Neural progenitor cell (in vitro differentiated cells): ENCODE measurements at regions not wholly inside any gene's neighbourhood (a gene's known extent, or its start where the extent isn't known, plus 50 kb on each side); places are given as distances from the start of the nearest gene placed in this dataset.

Experiments used
- DNase-seq: peaks from one replicate; pipeline ENCODE4 v3.0.0-alpha.2; 2016; ENCODE audit warnings: low spot score
- H2AFZ ChIP-seq: fragments of 200-600 bp; sonication (generic); replicated peaks from 2 replicates; pipeline ENCODE4 v1.6.1; 2016; ENCODE audit warnings: antibody characterized with exemption
- H3F3A ChIP-seq: fragments of 200-600 bp; sonication (generic); 2 replicates; pipeline ENCODE4 v1.6.1; 2016; ENCODE audit warnings: antibody characterized with exemption, low read depth
- H3K27ac ChIP-seq: fragments of 200-600 bp; sonication (generic); 2 replicates; pipeline ENCODE4 v1.5.1; 2016; ENCODE audit warnings: mild to moderate bottlenecking
- H3K27me3 ChIP-seq: fragments of 200-600 bp; sonication (generic); 2 replicates; pipeline ENCODE4 v1.6.1; 2016; ENCODE audit warnings: mild to moderate bottlenecking, moderate library complexity
- H3K36me3 ChIP-seq: fragments of 200-600 bp; sonication (generic); 2 replicates; pipeline ENCODE4 v1.5.1; 2016
- H3K4me1 ChIP-seq: fragments of 200-600 bp; sonication (generic); 2 replicates; pipeline ENCODE4 v1.6.1; 2016; ENCODE audit warnings: mixed run types
- H3K4me2 ChIP-seq: fragments of 200-600 bp; sonication (generic); 2 replicates; pipeline ENCODE4 v1.6.1; 2016
- H3K4me3 ChIP-seq: fragments of 200-600 bp; sonication (generic); 2 replicates; pipeline ENCODE4 v1.5.1; 2016
- H3K79me2 ChIP-seq: fragments of 200-600 bp; sonication (generic); 2 replicates; pipeline ENCODE4 v1.6.1; 2016; ENCODE audit warnings: low read depth
- H3K9ac ChIP-seq: fragments of 200-600 bp; sonication (generic); 2 replicates; pipeline ENCODE4 v1.6.1; 2016
- H3K9me3 ChIP-seq: fragments of 200-600 bp; sonication (generic); 2 replicates; pipeline ENCODE4 v1.5.1; 2016; ENCODE audit warnings: low read depth
- H4K20me1 ChIP-seq: fragments of 200-600 bp; sonication (generic); 2 replicates; pipeline ENCODE4 v1.6.1; 2016; ENCODE audit warnings: low read depth
- H3K27ac Mint-ChIP-seq: 3 replicates; pipeline ENCODE4 v1.8.0; 2021; ENCODE audit warnings: mixed read lengths
- H3K27me3 Mint-ChIP-seq: 2 replicates; pipeline ENCODE4 v1.8.0; 2022; ENCODE audit warnings: low read depth, mild to moderate bottlenecking, inconsistent platforms, moderate library complexity, mixed read lengths; ENCODE audit not compliant: insufficient read depth
- H3K36me3 Mint-ChIP-seq: 3 replicates; pipeline ENCODE4 v1.8.0; 2021; ENCODE audit warnings: mixed read lengths
- H3K4me1 Mint-ChIP-seq: 3 replicates; pipeline ENCODE4 v1.8.0; 2021; ENCODE audit warnings: mixed read lengths
- H3K4me3 Mint-ChIP-seq: 3 replicates; pipeline ENCODE4 v1.8.0; 2021; ENCODE audit warnings: mild to moderate bottlenecking, moderate library complexity, mixed read lengths
- H3K9me3 Mint-ChIP-seq: 3 replicates; pipeline ENCODE4 v1.8.0; 2020; ENCODE audit warnings: mixed read lengths
- CTCF ChIP-seq: fragments of 200-600 bp; sonication (generic); IDR thresholded peaks from 2 replicates; pipeline ENCODE4 v1.5.1; 2017; ENCODE audit warnings: antibody characterized with exemption, mild to moderate bottlenecking
- EZH2 ChIP-seq: fragments of 200-600 bp; sonication (generic); IDR thresholded peaks from 2 replicates; pipeline ENCODE4 v1.6.1; 2017; ENCODE audit warnings: antibody characterized with exemption, mild to moderate bottlenecking, moderate library complexity
- EZH2phosphoT487 ChIP-seq: fragments of 200-600 bp; sonication (generic); IDR thresholded peaks from 2 replicates; pipeline ENCODE4 v1.6.1; 2017; ENCODE audit warnings: antibody characterized with exemption

- Mint-ChIP-seq H3K4me3 (no peak overlapping the region), H3K4me1 (peaks cover 8% of the 10 kb centered on the region), H3K27me3 (no peaks in the 10 kb centered on the region), H3K9me3 (peaks cover 2% of the 10 kb centered on the region), H3K27ac (no peak overlapping the region), H3K36me3 (no peaks in the 10 kb centered on the region)
- H3K9me3 ChIP-seq, result no peaks in the 10 kb centered on the region
- no peaks in the 10 kb centered on the region for H4K20me1 ChIP-seq
- peaks cover 24% of the 10 kb centered on the region for H3K4me1 ChIP-seq
- H3K4me3 ChIP-seq, result no peak overlapping the region
- no peak overlapping the region for H3K9ac ChIP-seq
- TF ChIP-seq EZH2phosphoT487 (no peak), CTCF (no peak), EZH2 (no peak)
- no peaks in the 10 kb centered on the region for H3K27me3 ChIP-seq
- no peak overlapping the region for H3K27ac ChIP-seq
- peaks cover 11% of the 10 kb centered on the region for H3F3A ChIP-seq
- no peaks in the 10 kb centered on the region for H3K79me2 ChIP-seq
- no peaks in the 10 kb centered on the region for H3K36me3 ChIP-seq
- H3K4me2 ChIP-seq, result no peak overlapping the region
- no peak for DNase-seq
- H2AFZ ChIP-seq, result no peak overlapping the region
These were observed 86.4 kb upstream of the C1orf21 start for GRCh38 chr1:184300446-184300845.

- H3K4me3 Mint-ChIP-seq, result no peak overlapping the region
- Histone ChIP-seq H3K4me1 (peaks cover 24% of the 10 kb centered on the region), H3K79me2 (no peaks in the 10 kb centered on the region), H3K27me3 (no peaks in the 10 kb centered on the region), H3K4me2 (no peak overlapping the region), H4K20me1 (no peaks in the 10 kb centered on the region), H2AFZ (no peak overlapping the region), H3K4me3 (no peak overlapping the region), H3F3A (peaks cover 11% of the 10 kb centered on the region), H3K27ac (no peak overlapping the region), H3K9ac (no peak overlapping the region), H3K9me3 (no peaks in the 10 kb centered on the region), H3K36me3 (no peaks in the 10 kb centered on the region)
- peaks cover 2% of the 10 kb centered on the region for H3K36me3 Mint-ChIP-seq
- H3K27me3 Mint-ChIP-seq, result no peaks in the 10 kb centered on the region
- no peak overlapping the region for H3K27ac Mint-ChIP-seq
- peaks cover 7% of the 10 kb centered on the region for H3K9me3 Mint-ChIP-seq
- DNase-seq, result no peak
- no peak for TF ChIP-seq CTCF
- no peak for TF ChIP-seq EZH2phosphoT487
- no peak for TF ChIP-seq EZH2
- H3K4me1 Mint-ChIP-seq, result peaks cover 8% of the 10 kb centered on the region
These were observed 85.6 kb upstream of the C1orf21 start for GRCh38 chr1:184301227-184301626.

- H3K27me3 Mint-ChIP-seq, result peaks cover under 1% of the 10 kb centered on the region
- H3K9me3 Mint-ChIP-seq, result peaks cover 7% of the 10 kb centered on the region
- H4K20me1 ChIP-seq, result no peaks in the 10 kb centered on the region
These were observed 84.5 kb upstream of the C1orf21 start for GRCh38 chr1:184302346-184302745.

More at GRCh38 chr1:184302346-184302745, 84.5 kb upstream of the C1orf21 start:
- H3K79me2 ChIP-seq, result no peaks in the 10 kb centered on the region
- no peaks in the 10 kb centered on the region for H3K36me3 ChIP-seq
- H3K4me3 ChIP-seq, result no peak overlapping the region
- H3K4me2 ChIP-seq, result no peak overlapping the region
- peaks cover 11% of the 10 kb centered on the region for H3F3A ChIP-seq
- H3K4me1 ChIP-seq, result peaks cover 24% of the 10 kb centered on the region
- Mint-ChIP-seq H3K36me3 (peaks cover 2% of the 10 kb centered on the region), H3K4me3 (no peak overlapping the region), H3K4me1 (peaks cover 8% of the 10 kb centered on the region), H3K27ac (no peak overlapping the region)
- no peak overlapping the region for H2AFZ ChIP-seq
- H3K9me3 ChIP-seq, result peaks cover 6% of the 10 kb centered on the region
- no peak overlapping the region for H3K9ac ChIP-seq
- H3K27ac ChIP-seq, result no peak overlapping the region
- TF ChIP-seq EZH2 (no peak), CTCF (no peak), EZH2phosphoT487 (no peak)
- H3K27me3 ChIP-seq, result no peaks in the 10 kb centered on the region
- DNase-seq, result no peak
